SK-N-MC (cell line): ENCODE measurements at regions not wholly inside any gene's neighbourhood (a gene's known extent, or its start where the extent isn't known, plus 50 kb on each side); places are given as distances from the start of the nearest gene placed in this dataset.
"Not testable (repeated sequence)": the region's sequence is repeated elsewhere in the genome, so short reads cannot be mapped to it uniquely, and the experiment has no call there.

Experiments
- EZH2 ChIP-seq: fragments of 200-600 bp; sonication (generic); IDR thresholded peaks from one replicate; pipeline ENCODE4 v1.6.1; 2017; ENCODE audit warnings: antibody characterized with exemption
- POLR2AphosphoS5 ChIP-seq: IDR thresholded peaks from 2 replicates; pipeline ENCODE4 v1.6.1; 2012; ENCODE audit warnings: mild to moderate bottlenecking, low read depth, low read length, borderline replicate concordance

DNA sequence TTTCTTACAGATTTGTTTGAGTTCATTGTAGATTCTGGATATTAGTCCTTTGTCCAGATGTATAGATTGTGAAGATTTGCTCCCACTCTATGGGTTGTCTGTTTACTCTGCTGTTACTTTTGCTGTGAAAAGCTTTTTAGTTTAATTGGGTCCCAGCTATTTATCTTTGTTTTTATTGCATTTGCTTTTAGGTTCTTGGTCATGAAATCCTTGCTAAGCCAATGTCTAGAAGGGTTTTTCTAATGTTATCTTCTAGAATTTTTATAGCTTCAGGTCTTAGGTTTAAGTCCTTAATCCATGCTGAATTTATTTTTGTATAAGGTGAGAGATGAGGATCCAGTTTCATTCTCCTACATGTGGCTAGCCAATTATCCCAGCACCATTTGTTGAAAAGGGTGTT, 81.2 kb upstream of the NDST4 start:
- TF ChIP-seq EZH2, POLR2AphosphoS5: not testable (repeated sequence)
